ENCODE measurements at regions not wholly inside any gene's neighbourhood (a gene's known extent, or its start where the extent isn't known, plus 50 kb on each side); places are given as distances from the start of the nearest gene placed in this dataset.
"Not testable (repeated sequence)": the region's sequence is repeated elsewhere in the genome, so short reads cannot be mapped to it uniquely, and the experiment has no call there.

- no peak for DNase-seq
Measured at GRCh38 chr9:34907044-34907443, 51.0 kb upstream of the PHF24 start.

- peak; percentile 80 for DNase-seq
Measured at GRCh38 chr9:34899535-34900158, 58.4 kb upstream of the PHF24 start.

- DNase-seq: no peak
Measured at GRCh38 chr9:34898846-34899245, 59.2 kb upstream of the PHF24 start.

- DNase-seq: no peak
Measured at GRCh38 chr9:34896112-34896511, 62.0 kb upstream of the PHF24 start.

GRCh38 chr9:34892886-34893285, 65.2 kb upstream of the PHF24 start:
- DNase-seq: no peak

GRCh38 chr9:34891386-34891785, 66.7 kb upstream of the PHF24 start:
- DNase-seq: no peak

GRCh38 chr9:34887841-34888240, 70.2 kb upstream of the PHF24 start:
- no peak for DNase-seq

- DNase-seq: no peak
Measured at GRCh38 chr9:34884747-34885189, 73.3 kb upstream of the PHF24 start.

- no peak for DNase-seq
Measured at GRCh38 chr9:34876096-34876495, 82.0 kb upstream of the PHF24 start.

GRCh38 chr9:34869390-34869789, 88.7 kb upstream of the PHF24 start:
- no peak for DNase-seq

- DNase-seq: no peak
Measured at GRCh38 chr9:34866614-34867013, 91.5 kb upstream of the PHF24 start.

- no peak for DNase-seq
Measured at GRCh38 chr9:34863426-34863825, 94.7 kb upstream of the PHF24 start.

GRCh38 chr9:34862836-34863235, 95.2 kb upstream of the PHF24 start:
- no peak for DNase-seq

- no peak for DNase-seq
Measured at GRCh38 chr9:34862043-34862442, 96.0 kb upstream of the PHF24 start.

GRCh38 chr9:34855016-34855415, 103.1 kb upstream of the PHF24 start:
- DNase-seq: not testable (repeated sequence)

GRCh38 chr9:34830068-34830467, 120.1 kb upstream of the CCL21 start:
- DNase-seq: no peak

- no peak for DNase-seq
Measured at GRCh38 chr9:34826999-34827538, 117.1 kb upstream of the CCL21 start.

- no peak for DNase-seq
Measured at GRCh38 chr9:34825775-34826174, 115.8 kb upstream of the CCL21 start.

- DNase-seq: no peak
Measured at GRCh38 chr9:34823778-34824177, 113.8 kb upstream of the CCL21 start.

GRCh38 chr9:34810187-34810524, 100.2 kb upstream of the CCL21 start:
- no peak for DNase-seq

GRCh38 chr9:34809504-34810186, 99.7 kb upstream of the CCL21 start:
- DNase-seq: no peak

- no peak for DNase-seq
Measured at GRCh38 chr9:34802916-34803315, 93.0 kb upstream of the CCL21 start.

- no peak for DNase-seq
Measured at GRCh38 chr9:34797367-34797766, 87.4 kb upstream of the CCL21 start.

GRCh38 chr9:34796924-34797323, 87.0 kb upstream of the CCL21 start:
- no peak for DNase-seq

GRCh38 chr9:34793428-34793827, 83.5 kb upstream of the CCL21 start:
- DNase-seq: no peak
